K562 (cell line): ENCODE measurements at regions not wholly inside any gene's neighbourhood (a gene's known extent, or its start where the extent isn't known, plus 50 kb on each side); places are given as distances from the start of the nearest gene placed in this dataset.

Experiments
- CHD7 ChIP-seq: fragments of 200-600 bp; sonication (generic); IDR thresholded peaks from one replicate; pipeline ENCODE4 v1.6.1; 2012; ENCODE audit warnings: mild to moderate bottlenecking, low read depth, low read length, inconsistent platforms

GRCh38 chr12:97223419-97223818 is 239.2 kb upstream of the RMST start (continued):
- no peak for TF ChIP-seq CHD7
